OCI-LY7 (cell line): ENCODE measurements at regions not wholly inside any gene's neighbourhood (a gene's known extent, or its start where the extent isn't known, plus 50 kb on each side); places are given as distances from the start of the nearest gene placed in this dataset.

ENCODE experiments used
- CTCF ChIP-seq: fragments of 200-600 bp; sonication (generic); conservative IDR thresholded peaks from 2 replicates; pipeline ENCODE4 v1.5.1; 2014; ENCODE audit warnings: mild to moderate bottlenecking, antibody characterized with exemption, low read length, moderate library complexity, mixed read lengths
- EZH2phosphoT487 ChIP-seq: fragments of 200-600 bp; sonication (generic); IDR thresholded peaks from 2 replicates; pipeline ENCODE4 v1.6.1; 2018; ENCODE audit warnings: low read depth, borderline replicate concordance, mild to moderate bottlenecking, mixed run types, antibody characterized with exemption, low read length, moderate library complexity, mixed read lengths

- TF ChIP-seq EZH2phosphoT487 (no peak), CTCF (no peak)
Measured at GRCh38 chr11:69894648-69895047, 75.4 kb upstream of the FGF3 start.
